HG03378 (cell line): ENCODE measurements at regions not wholly inside any gene's neighbourhood (a gene's known extent, or its start where the extent isn't known, plus 50 kb on each side); places are given as distances from the start of the nearest gene placed in this dataset.
"Not testable (repeated sequence)": the region's sequence is repeated elsewhere in the genome, so short reads cannot be mapped to it uniquely, and the experiment has no call there.

Source experiments
- ATAC-seq: cut with Tn5 transposase; IDR thresholded peaks from one replicate; pipeline ENCODE4 v1.9.1; 2021; ENCODE audit warnings: mild to moderate bottlenecking, moderate library complexity; ENCODE audit not compliant: unreplicated experiment

- ATAC-seq = no peak
Observed at GRCh38 chr5:129163810-129164378, 69.3 kb downstream of the ISOC1 start.

- no peak for ATAC-seq
Observed at GRCh38 chr5:129170050-129170449, 75.5 kb downstream of the ISOC1 start.

- ATAC-seq = no peak
Observed at GRCh38 chr5:129171194-129171944, 76.8 kb downstream of the ISOC1 start.

- no peak for ATAC-seq
Observed at GRCh38 chr5:129172580-129172979, 78.0 kb downstream of the ISOC1 start.

GRCh38 chr5:129173771-129174170, 79.2 kb downstream of the ISOC1 start:
- no peak for ATAC-seq

GRCh38 chr5:129174480-129174879, 79.9 kb downstream of the ISOC1 start:
- no peak for ATAC-seq

GRCh38 chr5:129177451-129177850, 82.9 kb downstream of the ISOC1 start:
- no peak for ATAC-seq

GRCh38 chr5:129199308-129199707, 104.8 kb downstream of the ISOC1 start:
- ATAC-seq = no peak

GRCh38 chr5:129204525-129204924, 110.0 kb downstream of the ISOC1 start:
- ATAC-seq = no peak

- ATAC-seq = no peak
Observed at GRCh38 chr5:129216001-129216400, 121.5 kb downstream of the ISOC1 start.

- no peak for ATAC-seq
Observed at GRCh38 chr5:129217179-129217578, 122.6 kb downstream of the ISOC1 start.

GRCh38 chr5:129223178-129223577, 128.6 kb downstream of the ISOC1 start:
- no peak for ATAC-seq

- ATAC-seq = no peak
Observed at GRCh38 chr5:129228577-129228976, 134.0 kb downstream of the ISOC1 start.

GRCh38 chr5:129241755-129242154, 147.2 kb downstream of the ISOC1 start:
- ATAC-seq = no peak

- ATAC-seq = no peak
Observed at GRCh38 chr5:129243039-129243438, 148.5 kb downstream of the ISOC1 start.

- ATAC-seq = no peak
Observed at GRCh38 chr5:129244478-129244877, 149.9 kb downstream of the ISOC1 start.

GRCh38 chr5:129245489-129245888, 150.9 kb downstream of the ISOC1 start:
- no peak for ATAC-seq

- no peak for ATAC-seq
Observed at GRCh38 chr5:129246088-129246487, 151.5 kb downstream of the ISOC1 start.

GRCh38 chr5:129249886-129250285, 155.3 kb downstream of the ISOC1 start:
- no peak for ATAC-seq

GRCh38 chr5:129271308-129271707, 176.8 kb downstream of the ISOC1 start:
- ATAC-seq = no peak

GRCh38 chr5:129284010-129284409, 176.1 kb upstream of the ADAMTS19 start:
- no peak for ATAC-seq

GRCh38 chr5:129294216-129294615, 165.9 kb upstream of the ADAMTS19 start:
- not testable (repeated sequence) for ATAC-seq

GRCh38 chr5:129306725-129307124, 153.4 kb upstream of the ADAMTS19 start:
- ATAC-seq = no peak
